ENCODE measurements at regions not wholly inside any gene's neighbourhood (a gene's known extent, or its start where the extent isn't known, plus 50 kb on each side); places are given as distances from the start of the nearest gene placed in this dataset.

DNA sequence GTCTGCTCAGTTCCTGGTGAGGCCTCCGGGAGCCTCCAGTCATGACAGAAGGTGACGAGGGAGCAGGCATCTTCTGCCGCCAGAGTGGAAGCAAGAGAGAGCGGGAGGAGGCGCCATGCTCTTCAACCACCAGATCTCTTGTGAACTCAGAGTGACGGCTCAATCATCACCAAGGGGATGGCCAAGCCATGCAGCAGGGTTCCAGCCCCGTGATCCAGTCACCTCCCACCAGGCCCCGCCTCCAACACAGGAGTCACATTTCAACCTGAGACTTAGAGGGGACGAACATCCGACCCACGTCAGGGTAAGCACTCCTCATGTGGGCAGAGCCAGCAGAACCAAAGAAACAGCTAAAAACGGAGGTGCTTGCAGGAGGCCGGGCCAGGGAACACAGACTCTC lies 1470.5 kb downstream of the BRD1 start:
- no peak for FAIRE-seq
- DNase-seq (ENCODE audit: insufficient read length, low spot score), result no peak

DNA sequence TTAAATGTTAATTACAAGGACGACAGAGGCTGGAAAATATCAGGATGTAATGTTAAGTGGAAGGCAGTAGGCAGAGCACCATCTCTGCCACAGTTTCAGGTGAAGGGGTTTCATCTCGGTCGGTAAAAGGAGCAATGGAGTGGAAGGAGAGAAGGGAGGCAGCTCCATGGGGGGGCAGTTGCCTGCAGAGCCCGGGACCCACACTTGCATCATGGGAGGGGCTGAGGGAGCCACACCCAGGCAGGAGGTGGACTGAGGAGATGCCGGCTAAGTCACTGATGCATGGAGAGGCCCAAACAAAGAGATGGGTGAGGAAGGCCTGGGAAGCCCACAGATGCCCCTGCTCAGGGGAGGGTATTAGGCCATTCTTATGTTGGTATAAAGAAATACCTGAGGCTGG lies 1470.9 kb downstream of the BRD1 start:
- DNase-seq (ENCODE audit: insufficient read length, low spot score), result no peak
- FAIRE-seq, result no peak

DNA sequence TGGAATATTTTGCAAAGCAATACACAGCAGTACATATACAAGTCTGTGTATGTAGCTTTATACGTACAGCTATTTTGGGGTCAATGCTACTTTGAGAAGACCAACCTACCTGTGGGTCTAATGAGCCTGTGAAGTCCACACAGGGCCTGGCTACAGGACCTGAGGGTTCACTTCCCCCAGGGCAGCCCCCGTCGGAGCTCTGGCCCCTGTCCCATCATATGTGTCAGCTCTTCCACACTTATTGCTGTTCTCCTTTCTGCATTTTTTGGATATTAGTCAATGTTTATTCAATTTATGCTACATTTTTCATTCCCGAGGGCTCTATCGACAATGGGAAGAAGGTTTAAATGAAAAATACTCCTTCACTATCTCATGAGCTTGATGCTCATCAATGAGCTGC lies 1473.6 kb downstream of the BRD1 start:
- FAIRE-seq, result no peak
- DNase-seq (ENCODE audit: insufficient read length, low spot score), result no peak

DNA sequence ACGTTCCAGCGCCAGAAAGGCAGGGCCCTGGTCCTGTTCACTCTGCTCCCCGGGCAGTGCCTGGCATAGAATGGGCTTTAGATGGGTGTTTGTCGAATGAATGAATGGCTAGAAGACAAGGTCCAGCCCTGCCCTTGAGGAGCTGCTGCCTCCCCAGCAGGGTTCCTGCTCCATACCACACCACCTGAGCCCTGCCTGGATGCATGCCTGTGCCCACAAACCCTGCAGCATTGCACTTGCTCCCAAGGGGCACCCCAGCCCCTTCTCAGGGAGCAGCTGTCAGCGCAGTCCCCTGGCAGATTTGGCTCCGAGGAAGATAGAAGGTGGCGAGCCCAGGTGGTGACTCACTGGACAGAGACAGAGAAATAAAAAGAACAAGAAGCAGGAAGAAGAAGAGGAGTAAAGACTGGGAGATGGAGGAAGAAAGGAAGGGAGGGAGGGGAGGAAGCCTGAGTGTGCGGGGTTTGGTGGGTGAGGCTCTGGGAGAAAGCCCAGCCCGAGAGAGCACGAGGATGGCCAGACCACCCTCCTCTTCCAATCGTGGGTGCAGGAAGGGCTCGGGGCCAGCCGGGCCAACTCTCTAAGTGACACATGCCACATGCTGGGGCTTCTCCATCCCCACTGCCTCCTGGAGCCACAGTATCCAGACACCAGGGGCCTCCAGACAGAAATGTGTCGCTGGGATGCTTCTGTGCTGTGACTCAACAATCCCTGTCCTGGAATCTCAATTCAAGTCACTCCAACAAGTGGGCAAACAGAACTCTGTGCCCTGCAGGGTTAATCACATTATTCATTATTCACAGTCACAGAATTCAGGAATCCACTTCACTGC lies 1474.3 kb downstream of the BRD1 start:
- DNase-seq (ENCODE audit: insufficient read length, low spot score) (no peak), FAIRE-seq (no peak)

DNA sequence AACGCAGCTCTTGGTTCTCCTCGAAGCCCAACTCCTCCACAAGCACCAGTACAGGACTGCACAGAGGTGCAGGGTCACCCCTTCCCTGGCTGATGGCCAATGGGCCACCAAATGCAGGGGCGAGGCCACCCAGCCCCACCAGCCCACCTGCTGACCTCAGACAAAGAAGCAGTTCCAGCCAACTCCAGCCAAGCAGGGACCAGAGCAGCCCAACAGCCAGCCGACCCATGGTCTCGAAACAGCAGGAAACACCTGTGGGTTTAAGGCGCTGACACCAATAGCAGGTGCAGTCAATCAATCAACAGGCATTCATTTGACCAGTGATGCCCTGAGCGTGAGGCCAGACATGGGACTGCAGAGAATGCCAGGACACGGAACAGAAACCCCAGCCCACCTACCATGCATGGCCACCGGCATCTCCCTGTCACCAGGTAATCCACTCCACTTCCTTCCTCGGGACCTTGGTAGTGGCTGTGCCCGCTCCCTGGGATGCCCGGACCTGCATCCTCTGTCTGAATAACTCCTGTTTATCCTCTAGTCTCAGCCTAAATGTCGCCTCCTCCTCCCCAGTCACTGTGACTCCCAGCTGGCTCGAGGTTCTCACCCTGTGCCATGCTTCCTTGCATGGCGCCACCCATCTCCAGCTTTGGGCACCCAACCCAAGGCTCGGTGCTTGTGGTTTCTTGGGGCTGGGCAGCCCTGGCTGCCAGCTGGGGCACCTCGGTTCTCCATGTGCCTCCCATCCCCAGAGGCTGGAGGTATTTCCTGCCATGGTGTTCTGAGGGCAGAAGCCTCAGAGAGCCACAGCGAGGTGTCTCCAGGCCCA lies 1475.4 kb downstream of the BRD1 start:
- no peak for DNase-seq (ENCODE audit: insufficient read length, low spot score)
- no peak for FAIRE-seq

DNA sequence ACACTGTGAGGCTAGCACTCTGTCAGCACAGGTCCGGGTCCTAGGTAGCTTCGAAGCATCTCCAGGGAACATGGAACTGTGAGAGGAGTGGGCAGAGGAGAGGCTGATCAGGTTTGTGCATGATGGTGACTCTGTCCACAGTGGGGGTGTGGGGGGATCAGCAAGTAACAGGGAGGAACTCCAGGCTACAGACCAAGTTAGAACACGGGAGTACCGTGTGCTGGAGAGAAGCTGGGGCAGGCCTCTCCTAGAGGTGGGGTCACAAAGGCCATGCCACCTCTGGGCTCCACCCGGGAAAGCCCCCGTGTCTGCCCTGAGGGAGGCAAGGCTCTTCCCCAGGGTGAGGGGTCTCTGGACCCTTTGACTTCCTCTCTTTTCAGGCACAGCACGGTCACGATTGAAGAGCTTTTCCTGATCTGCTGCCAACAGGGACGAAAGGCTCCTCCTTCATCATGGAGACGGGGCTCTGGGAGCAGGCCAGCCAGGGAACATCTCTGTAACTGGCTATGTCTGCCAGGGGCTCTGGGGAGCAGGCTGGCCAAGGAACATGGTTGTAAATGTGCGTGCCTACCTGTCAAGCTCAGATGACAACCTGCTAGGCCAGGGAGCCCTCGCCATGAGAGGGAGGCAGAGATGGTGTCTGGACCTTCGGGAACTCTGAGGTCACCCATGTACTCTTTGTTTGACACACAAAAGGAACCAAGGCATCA lies 1476.1 kb downstream of the BRD1 start:
- no peak for FAIRE-seq

DNA sequence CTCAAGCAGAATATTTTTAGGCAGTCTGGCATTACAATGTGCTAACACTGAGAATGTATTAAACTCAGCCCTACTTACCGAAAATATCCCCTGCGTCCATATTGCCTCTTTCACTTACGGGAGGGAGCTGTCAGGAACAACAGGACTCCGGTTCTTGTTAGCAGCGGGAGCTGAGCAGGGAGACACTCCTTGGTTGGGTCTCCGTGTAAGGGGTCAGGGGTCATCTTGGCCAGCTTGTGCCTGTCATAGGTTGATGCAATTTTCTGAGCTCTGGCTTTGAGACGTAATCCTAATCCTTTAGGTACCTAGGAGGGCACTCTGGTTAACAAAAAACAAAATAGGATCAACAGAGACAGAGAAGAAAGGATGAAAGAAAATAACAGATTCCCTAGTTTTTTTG lies 1477.2 kb downstream of the BRD1 start:
- no peak for FAIRE-seq
- no peak for DNase-seq (ENCODE audit: insufficient read length, low spot score)

More for the DNA sequence above, 1476.1 kb downstream of the BRD1 start:
- DNase-seq (ENCODE audit: insufficient read length, low spot score), result no peak

DNA sequence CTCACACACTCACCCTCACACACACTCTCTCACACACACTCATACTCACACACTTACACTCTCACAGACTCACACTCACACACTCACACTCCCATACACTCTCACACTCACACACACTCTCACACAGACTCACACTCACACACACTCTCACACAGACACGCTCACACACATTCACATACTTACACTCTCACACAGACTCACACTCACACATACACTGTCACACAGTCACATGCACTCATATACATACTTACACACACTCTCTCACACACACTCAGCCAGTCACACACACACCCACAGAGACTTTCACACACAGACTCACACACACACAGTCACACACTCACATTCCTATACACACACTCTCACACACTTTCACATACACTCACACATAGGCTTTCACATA lies 1478.8 kb downstream of the BRD1 start:
- DNase-seq (ENCODE audit: insufficient read length, low spot score) (no peak), FAIRE-seq (peak; percentile 58)

DNA sequence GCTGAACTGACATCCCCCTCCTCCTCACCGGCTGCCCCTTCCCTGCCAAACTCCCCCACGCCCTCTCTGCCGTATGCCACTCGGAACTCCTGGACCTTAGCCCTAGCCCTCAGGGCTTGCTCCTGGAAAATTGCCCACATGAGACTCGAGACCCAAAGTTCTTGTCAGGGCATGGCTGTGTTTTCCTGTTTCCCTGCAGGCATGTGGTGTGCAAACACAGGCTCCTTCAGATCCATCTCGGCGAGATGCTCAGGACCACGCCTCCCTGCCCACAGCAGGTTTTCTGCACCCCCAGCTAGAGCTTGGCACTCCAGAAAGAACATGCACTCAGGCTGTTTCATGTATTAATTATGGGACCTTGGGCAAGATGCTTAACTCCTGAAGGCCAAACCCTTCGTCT lies 1480.4 kb downstream of the BRD1 start:
- DNase-seq (ENCODE audit: insufficient read length, low spot score), result no peak
- FAIRE-seq, result no peak

DNA sequence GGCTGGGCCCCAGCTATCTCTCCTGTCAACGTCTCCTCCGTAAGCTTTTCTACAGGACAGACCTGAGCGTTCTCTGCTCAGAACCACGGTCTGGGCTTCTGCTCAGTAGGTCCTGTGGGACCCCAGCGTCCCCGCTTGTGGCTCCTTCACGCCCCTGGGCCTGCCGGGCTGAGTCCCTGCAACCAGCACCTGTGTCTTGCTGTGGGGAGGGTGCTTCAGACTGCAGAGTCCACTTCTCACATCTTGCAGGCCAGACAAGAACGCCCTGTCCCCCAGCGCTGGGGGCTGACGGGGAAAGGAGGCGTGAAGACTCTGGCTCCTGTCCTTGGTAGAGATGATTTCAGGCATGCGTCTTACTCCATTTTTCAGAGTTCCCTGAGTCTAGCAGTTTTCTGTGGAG lies 1480.8 kb downstream of the BRD1 start:
- FAIRE-seq, result no peak
- DNase-seq (ENCODE audit: insufficient read length, low spot score), result no peak

DNA sequence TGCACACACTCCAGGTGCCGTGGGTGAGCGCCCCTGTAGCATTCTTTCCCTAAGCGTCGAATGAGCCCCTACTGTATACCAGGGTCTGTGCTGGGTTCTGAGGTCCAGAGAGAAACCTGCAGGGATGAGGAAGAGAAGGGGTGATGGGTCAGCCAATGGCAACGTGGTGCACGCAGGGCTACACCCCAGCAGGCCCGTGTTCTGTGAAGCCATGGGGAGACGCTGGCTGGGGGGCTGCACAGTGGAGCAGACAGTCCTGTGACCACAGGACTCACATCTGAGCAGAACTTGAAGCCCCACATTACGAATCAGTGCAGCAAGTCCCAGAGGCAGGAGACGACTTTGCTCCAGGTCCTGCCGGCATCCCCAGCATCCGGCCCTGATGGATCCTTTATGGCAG lies 1481.4 kb downstream of the BRD1 start:
- DNase-seq (ENCODE audit: insufficient read length, low spot score) (no peak), FAIRE-seq (no peak)

DNA sequence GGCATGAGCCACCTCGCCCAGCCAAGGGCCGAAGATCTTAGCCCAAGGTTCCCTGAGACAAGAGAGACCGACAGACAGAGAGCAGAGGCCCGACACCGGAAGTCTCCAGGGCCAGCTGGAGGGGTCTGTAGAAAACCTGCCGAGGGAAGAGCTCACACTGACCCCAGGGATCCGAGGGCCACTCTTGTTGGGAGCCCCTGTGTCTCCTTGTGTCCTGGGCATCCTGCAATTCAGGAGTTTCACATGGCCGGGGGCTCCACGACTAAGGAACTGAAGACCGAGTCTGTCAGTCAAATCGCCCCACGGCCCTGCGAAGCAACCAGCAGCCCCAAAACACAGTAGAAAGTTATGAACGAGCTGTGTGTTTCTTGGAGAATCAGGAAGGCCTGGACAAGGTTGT lies 1482.0 kb downstream of the BRD1 start:
- DNase-seq (ENCODE audit: insufficient read length, low spot score), result no peak
- FAIRE-seq, result no peak

DNA sequence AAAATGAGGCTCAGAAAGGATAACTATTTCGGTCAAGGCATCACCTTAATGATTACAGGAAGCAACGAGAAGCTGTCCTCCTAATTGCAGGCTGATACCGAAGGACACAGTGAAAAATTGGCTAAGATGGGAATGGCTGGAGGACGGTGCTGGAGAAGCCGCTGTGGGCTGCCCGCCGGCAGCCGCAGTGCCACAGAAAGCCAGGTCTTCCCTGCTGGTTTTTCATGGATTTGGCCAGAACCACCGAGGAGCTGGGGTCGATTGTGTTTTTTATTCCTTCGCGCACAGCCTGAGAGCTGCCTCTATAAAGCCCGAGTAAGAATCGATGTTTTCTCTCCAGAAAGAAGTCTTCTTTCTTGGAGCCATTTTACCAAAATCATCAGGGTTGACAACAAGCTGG lies 1484.2 kb downstream of the BRD1 start:
- DNase-seq (ENCODE audit: insufficient read length, low spot score), result no peak
- FAIRE-seq, result no peak

DNA sequence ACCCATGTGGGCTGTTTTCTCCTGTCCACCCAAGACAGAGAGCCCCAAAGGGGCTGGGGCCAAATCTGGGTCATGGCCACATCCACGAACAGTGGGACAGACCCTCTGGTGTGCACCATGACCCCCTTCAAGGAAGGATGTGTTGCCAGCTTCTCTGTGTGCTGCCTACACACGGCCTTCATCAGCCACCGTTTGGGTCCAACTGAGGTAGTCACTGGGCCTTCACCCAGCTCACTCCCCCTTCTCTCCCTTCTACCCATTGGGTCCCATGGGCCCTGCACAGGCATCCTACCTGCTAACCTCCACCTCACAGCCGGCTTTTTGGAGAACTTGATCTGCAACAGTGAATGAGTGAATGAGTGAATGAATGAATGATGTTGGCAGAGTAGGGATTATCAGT lies 1484.9 kb downstream of the BRD1 start:
- FAIRE-seq, result no peak

DNA sequence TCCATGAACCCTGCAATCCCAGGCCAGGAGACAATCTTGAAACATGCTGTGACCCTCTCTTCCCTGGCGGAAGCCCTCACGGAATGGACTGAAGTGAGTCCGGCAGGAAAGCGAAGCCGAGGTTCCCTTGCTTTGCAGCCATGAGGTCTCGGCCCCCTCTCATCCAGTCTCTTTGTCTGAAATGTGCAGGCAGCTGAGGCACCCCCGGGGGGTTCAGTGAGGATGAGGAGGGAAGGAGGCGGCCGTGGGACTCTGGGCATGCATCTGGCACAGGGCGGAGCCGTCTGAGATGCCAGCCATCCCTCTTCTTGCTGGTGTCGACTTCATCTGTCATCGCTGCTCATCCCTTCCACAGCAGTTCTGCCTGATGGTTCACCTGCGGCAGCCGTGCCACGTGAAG lies 1485.7 kb downstream of the BRD1 start:
- no peak for DNase-seq (ENCODE audit: insufficient read length, low spot score)

More for the DNA sequence above, 1484.9 kb downstream of the BRD1 start:
- DNase-seq (ENCODE audit: insufficient read length, low spot score), result no peak

DNA sequence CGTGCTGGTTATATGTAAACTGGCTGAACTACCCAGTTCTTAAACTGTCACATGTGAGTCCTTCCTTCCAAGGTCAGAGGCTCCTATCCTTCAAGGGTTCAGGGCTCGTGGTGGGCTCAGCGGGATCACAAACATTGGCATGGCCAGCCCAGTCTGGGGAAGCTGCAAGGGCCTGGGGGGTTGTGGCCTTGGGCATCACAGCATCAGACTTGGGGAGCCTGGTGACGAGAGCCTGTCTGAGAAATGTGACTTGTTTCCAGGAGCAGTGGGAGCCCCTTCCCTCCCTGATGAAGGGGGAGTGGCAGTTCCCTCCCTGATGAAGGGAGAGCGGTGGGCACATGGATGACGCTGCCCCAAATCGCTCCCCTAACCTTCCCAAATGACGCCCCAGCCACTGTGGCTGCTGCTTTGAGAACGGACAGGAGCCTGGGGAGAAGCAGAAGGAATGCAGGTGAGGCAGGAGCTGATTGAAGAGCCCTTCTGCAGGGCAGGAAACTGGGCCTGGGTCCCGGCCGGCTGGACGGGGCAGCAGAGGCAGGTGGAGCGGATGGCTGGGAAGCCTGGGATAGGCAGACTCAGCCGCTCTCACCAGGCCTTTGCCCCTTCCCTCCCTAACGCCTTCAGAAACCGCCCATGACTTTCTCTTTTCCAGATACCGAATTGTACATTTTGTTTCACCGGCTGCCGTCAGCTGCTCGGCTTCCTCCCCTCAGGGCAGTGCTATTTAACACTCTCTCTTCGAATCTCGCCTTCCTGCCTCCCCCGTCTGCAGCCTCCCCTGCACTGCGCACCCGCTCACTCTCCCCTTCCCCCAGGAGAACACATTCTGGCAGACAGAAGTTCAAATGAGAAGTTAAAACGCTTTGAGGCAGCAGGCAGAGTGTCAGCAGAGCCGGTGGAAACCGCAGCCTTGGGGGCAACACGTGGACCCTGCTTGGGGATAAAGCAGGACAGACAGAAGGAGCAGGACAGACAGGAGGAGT lies 1486.7 kb downstream of the BRD1 start:
- FAIRE-seq (no peak), DNase-seq (ENCODE audit: insufficient read length, low spot score) (no peak)

More for the DNA sequence above, 1485.7 kb downstream of the BRD1 start:
- FAIRE-seq, result no peak

DNA sequence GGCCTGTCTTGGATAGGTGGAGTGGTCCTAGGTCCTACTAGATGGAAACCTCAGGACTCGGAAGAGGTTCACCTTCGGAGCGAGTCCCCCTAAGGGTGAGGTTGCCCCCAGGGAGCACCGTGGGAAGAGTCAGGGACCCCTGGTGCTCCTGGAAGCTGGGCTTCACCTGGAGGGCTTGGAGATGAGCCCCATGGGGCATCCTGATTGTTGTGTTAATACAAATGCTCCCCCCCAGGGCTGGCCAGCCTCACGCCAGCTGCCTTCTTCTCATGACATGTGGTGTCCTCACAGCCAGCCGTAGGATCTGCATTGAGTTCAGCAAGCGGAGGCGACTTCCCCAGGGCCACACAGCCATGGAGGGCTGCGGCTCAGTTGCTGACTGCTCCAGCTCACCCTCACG lies 1487.5 kb downstream of the BRD1 start:
- DNase-seq (ENCODE audit: insufficient read length, low spot score) (no peak), FAIRE-seq (no peak)

DNA sequence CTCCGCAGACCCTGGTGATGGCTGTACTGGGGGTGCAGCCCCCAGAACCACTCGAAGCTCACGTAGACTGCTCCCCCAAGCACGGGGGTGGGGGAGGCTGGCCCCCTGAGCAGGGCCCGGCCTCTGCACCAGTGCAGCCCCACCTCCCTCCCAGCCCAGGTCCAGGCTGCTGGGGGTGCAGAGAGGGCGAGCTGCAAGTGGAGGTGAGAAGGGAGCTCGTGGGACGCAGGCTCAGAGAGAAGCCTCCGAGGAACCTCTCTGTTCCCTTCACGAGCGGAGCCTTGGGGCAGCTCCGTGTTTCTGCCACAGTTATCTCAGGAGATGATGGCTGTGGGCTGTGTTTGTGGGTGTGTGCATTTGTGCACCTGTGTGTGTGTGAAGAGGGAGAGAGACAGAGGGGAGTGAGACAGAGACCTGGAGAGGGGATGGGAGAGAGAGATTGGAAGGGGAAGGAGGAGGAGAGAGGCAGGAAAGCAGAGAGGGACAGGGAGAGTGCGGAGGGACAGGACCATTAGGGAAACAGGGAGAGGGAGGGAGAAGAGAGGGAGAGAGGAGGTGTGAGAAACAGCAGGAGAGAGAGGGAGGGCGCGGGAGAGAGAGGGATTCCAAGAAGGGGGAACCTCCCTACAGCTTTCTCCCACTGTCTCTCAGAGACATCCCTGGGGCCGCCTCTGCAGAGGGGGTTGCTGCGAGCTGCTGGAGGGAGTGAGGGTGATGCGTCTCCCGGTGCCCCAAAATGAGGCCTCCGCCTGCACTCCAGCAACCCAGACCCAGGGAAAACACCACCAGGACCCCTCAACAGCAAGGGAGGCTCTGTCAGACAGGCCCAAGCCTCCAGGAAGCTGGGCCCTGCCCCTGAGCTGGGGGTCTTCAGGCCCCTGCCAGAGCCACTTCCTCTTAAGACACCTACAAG lies 1488.6 kb downstream of the BRD1 start:
- DNase-seq (ENCODE audit: insufficient read length, low spot score) (no peak), FAIRE-seq (no peak)

Data from HTR-8/SVneo (cell line).